HG03135 (cell line): ENCODE measurements at regions not wholly inside any gene's neighbourhood (a gene's known extent, or its start where the extent isn't known, plus 50 kb on each side); places are given as distances from the start of the nearest gene placed in this dataset.

Experiments used
- ATAC-seq: cut with Tn5 transposase; IDR thresholded peaks from one replicate; pipeline ENCODE4 v1.9.1; 2021; ENCODE audit warnings: mild to moderate bottlenecking, moderate library complexity; ENCODE audit not compliant: unreplicated experiment

DNA sequence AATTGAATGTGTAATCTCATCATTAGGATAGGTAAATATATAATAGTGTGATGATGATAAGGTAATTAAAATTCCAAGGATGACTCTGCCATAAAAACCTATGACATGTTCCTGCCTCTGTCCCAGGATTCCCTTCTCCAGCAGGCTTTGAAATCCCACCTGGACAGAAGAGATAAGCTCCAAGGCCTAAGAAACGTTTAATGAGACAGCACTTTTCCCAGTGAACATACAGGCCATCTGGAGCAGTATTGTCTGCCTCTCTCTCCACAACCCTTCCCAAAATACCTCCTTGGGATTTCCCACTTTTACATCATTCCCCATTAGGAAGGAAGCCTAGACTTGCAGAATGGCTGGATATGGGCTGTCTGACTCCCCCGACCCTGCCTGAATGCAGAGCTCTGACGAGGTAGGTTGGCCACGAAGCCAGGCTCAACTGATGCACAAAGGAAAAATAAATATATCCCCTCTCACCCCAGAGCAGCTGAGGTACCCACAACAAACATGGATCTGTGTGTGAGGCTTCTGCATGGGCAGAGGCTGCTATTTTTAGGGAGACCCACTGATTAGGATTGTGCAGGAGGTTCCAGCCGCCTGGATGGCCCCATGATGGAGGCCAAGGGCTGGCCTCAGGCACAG is 71.0 kb downstream of the TMPRSS5 start:
- ATAC-seq: no peak

DNA sequence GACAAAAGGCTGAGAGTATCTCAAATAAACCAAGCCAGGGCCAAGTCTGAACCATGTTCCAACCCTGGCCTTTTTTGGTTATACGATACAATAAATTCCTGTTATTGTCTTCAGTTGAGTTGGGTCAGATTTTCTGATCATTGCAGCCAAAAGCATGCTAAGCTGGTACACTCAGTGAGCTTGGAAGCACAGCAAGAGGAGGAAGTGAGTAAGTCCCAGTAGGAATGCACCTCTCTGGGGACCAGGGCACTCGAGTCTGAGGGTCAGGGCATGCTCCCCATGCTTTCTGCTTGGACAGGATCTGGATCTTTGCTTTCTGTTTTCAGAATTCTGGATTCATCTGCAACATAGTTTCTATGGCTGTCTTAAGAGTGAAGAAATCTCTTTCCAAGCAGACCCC is 73.1 kb downstream of the TMPRSS5 start:
- no peak for ATAC-seq

DNA sequence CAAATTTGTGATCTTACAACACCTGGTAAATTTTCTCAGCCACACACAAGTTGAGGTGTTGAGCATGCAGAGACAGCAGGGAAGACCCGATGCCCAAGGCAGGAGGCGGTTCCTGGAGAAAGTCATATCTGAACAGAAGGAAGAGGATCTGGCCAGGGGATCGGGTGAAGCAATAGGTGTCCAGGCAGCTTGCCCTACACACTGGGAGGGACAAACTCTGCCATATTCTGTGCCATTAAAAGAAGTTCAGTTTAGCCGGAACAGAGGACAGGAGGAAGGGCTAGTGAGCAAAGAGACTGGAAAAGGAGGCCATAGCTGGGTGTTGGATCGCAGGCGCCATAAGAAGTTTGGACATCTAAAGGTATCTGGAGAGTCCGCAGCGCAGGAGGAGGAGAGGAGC is 76.5 kb downstream of the TMPRSS5 start:
- ATAC-seq: no peak

DNA sequence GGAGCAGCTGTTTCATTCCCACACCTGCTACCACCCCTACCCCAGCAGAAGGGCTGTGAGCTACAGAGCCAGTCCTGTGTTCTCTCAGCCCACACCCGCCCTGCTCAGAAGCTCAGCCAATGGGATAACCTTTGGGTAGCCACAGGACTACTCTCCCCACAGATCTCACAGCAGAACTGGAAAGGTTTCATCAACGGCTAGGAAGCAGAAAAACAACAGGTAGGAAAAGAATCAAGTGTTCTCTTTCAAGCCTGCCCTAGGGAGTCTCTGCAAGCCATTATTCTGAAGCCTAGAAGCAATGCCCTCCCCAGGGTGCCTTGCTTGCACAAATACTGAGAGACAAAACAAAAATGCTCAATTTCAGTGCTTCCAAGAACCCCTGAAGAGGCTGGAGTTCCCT is 77.2 kb downstream of the TMPRSS5 start:
- no peak for ATAC-seq

DNA sequence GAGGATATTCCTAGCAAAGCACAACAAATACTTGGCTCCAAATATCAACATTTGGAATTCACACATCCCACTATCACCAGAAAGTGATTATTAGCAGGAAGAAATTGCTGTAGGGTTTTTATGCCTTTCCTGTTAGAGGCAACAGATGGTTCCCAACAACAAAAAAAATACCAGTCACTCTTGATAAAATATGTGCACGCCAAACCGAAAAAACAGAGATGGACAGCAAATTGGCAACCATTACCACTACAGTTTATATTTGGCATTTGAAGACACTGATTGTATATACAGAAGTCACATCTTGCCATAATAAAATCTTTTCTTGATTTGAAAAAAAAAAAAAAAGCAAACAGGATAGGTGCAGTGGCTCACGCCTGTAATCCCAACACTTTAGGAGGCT is 78.2 kb downstream of the TMPRSS5 start:
- ATAC-seq: no peak

DNA sequence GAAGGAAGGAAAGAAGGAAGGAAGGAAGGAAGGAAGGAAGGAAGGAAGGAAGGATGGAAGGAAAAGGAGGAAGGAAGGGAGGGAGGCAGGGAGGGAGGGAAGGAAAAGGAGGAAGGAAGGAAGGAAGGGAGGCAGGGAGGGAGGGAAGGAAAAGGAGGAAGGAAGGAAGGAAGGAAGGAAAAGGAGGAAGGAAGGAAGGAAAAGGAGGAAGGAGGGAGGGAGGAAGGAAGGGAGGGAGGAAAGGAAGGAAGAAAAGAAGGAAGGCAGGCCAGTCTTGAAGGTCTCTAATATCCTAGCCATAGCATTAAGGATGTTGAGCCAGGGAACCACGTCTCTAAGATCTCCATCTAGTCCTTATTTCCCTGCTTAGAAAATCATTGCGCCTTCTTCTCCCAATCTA is 78.8 kb downstream of the TMPRSS5 start:
- ATAC-seq: no peak

DNA sequence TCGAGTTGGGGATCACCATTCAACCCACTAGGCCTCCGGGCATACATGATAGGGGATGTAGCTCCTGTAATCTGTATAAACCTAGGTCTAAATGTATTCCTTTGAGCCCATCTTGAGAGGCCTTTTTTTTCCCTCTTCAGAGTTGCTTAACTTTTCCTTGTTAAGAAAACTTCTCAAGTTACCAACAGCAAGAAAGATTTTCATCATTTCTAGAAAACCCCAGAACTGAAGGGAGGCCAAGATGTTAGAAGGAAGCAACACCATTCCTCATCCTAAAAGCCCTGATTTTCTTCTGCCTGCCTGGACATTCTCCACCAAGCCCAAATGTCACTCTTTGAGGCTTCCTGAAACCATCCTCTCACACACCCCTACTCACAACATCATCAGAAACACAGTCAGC is 79.4 kb downstream of the TMPRSS5 start:
- no peak for ATAC-seq

DNA sequence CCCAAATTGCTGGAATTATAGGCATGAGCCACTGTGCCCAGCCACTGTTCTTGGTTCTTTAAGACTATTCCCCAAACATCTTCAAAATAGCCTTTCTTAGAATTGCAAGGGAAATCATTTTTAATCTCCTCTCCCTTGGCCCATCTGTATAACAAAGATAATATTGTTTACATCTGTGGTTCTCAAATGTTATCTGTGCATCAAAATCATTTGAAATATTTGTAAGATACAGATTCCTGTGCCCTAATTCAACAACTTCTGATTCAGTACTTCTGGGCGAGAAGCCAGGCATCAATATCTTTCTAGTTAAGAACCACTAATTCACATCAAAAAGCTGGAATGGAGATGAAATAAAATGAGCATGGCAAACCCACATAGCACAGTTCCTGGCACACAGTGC is 83.0 kb downstream of the TMPRSS5 start:
- no peak for ATAC-seq

DNA sequence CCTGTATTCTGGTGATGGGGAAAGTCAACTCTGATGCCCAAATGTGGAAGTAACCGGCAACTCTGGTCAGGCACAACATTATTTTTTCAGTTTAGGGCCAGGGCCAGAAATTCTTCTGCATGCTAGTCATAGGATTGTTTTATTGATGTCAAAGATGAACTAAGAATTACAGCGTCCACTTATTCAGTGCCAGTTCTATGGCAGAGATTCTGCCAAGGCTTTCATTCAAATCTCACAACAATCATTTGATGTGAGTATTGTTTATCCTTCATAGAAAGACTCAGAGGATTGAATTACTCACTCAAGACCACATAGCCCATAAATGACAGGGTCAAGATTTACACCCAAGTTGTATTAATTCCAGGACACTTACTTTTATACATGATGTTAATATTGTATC is 87.7 kb downstream of the TMPRSS5 start:
- no peak for ATAC-seq

DNA sequence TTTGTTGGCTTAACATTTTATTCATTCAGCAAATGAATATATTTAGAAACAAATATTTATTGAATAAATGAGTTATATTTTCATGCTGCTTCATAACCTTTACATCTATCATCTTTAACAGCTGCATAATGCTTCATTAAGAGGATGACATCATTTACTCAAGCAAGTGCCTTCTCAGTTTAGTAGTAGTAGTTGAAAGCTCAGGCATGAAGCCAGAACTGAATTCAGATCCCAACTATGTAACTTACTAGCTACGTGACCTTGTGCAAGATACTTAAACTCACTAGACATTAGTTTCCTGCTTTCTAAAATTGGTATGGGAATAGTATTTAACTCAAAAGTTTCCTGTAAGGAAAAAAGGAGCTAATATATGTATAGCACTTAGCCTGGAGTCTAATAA is 90.3 kb downstream of the TMPRSS5 start:
- ATAC-seq: no peak

DNA sequence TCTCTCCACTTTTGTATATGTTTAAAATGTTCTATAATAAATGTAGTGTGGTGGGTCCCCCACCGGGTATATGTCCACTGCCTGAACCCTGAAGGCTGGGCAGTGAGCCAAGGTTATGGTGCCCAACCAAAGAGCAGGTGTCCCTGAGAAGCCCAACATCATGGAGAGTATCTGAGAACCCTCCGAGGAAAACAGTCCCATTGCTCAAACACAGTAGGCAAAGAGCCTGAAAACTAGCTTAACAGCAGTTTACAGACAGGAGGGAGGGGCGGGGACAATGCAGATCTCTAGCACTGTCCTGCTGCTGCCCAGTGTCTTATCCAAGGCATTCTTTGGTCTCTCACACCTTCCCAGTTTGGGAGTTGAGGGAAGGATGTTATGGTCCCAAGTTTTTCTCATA is 91.0 kb downstream of the TMPRSS5 start:
- no peak for ATAC-seq

DNA sequence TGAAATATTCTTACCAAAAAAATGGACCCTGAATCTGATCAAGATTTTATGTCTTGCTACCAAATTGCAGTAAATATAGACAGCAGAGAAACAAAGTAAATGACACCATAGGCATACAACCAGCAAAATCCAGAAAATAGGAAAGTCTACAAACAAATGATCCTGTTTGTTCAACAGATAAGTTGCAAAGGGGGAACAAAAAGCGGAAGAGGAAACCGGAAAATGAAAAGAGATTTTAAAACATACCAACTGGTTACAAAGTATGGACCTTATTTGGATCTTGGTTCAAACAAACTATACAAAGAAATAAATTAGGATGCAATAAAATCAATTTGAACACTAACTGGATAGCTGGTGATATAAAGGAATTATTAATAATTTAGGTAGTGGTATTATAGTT is 92.0 kb downstream of the TMPRSS5 start:
- no peak for ATAC-seq

DNA sequence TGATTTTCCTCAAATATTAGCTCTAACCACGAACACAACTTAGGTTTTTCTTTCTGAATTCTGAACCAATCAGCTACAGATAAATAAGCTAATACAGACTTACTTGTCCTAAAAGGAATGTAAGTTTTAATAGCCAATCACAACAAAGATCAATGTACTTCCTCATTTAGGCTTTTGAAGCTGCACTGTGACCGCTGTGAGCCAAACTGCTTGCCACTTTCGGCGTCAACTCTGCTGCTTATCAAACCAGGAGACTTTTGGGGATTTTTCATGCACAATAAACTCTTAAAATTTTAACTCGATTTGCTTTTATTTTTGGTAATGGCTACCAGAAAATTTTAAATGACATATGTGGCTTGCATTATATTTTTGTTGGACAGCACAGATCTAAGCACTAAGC is 92.5 kb downstream of the TMPRSS5 start:
- no peak for ATAC-seq

DNA sequence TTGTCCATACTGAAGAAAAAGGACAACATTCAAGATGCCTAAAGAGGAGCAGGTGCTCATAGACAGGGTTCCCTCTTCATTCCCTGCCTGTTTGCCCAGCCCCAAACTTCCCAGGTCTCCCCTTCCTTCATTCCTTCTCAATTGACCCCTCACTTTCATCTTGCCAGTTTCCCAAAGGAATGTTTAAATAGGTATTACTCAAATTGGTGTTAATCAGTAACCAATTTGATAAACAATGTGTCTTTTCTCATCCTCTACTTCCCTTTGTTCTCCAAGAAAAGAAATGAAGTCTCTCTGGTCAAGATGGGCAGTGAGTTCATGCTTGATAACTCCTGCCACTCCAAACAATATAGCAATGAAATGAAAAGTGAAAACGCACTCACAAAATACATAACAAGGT is 101.9 kb downstream of the TMPRSS5 start:
- ATAC-seq: no peak

DNA sequence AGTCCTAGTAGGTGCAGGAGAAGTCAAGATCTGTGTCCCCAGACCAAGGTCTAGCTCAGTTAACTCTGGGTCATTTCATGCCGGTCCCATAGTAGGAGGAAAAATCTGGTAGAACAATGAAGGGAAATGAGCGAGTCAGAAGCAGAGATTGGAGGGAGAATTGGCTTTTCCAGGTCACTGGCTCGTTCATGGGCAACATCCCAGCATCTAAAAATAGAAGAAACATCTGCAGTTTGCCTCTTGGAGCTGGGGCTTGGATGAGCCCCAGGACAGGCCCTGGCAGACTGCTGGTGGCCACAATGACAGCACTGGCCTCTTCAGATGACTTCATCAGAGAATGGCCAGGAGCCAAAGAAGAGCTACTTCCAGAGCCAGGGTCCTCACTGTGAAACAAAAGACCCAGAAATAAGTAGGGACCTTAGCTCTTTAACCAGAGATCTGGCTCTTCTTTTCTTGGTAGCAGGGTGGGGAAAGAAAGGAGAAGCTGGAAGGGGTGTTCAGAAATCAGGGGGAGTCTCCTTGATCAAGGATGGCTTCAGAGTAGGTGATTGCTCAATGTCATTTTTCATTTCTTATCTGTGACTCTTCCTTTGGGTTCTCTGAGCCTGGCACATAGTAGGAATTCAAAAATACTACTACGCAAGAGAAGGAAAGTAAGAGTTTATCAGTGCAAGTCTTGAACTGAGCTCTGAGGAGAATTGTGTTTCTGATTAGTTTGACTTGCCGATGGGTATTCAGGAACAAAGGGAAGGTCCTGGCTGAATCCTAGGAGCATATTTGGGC is 102.6 kb downstream of the TMPRSS5 start:
- ATAC-seq: no peak

DNA sequence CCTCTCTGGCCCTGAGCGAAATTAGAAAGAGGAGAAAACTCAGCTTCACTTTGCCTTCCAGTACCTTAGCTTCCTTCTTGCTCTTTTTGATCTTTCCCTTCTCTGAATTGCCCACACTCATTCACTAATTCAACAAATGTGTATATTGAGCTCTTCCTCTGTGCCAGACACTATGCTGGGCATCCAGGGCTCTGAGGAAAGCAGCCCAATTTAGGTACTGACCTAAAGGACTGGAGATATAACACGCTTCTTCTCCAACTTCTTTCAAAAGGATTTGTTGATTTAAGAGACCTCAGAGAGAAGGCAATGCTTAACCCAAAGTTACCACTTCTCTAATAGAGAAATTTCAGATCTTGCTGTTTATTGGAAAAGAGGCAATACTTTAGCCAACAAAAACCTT is 103.6 kb downstream of the TMPRSS5 start:
- no peak for ATAC-seq

DNA sequence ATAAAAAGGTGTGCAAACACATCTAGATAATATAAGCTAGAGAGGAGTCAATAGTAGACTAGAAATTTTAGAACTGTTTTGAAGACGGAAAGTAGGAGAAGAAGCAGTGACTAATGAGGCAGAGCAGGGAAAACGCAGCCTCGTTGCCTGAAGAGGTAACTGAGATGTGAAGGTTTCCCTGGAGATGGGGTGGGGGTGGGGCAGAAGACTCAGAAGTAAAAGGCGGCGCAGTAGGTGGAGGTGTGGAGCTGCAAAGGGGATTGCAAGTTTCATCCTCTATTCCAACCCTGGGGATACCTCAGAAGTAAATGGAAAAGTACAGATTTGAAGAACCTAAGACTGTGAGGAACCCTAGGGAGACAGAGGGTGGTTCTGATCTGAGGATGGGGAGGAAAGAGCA is 109.5 kb downstream of the TMPRSS5 start:
- ATAC-seq: no peak

DNA sequence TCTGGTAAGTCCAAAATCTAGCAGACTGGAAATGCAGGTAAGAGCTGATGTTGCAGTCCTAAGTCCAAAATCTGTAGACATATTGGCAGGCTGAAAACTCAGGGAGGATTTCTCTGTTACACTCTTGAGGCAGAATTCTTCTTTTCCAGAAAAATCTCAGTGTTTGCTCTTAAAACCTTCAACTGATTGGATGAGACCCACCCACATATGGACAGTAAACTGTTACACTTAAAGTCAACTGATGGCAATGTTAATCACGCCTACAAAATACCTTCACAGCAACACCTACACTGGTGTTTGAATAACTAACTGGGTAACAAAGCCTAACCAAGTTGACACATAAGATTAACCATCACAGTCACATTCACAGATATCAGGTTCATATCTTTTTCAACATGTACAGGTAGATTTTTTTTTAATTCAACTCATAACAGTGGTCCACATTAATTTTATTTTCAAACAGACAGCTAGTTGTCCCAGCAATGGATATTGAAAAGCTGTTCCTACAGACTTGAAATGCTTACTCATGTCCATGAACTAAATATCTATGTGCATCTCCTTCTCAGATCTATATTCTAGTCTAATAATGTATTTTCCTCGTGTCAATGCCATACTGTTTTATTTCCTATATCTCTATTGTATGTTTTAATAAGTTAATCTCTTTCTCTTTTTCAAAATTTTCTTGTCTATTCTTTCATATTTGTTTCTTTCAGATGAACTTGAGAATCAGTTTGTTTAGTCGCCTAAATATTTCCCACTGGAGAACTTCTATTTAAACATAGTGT is 110.1 kb downstream of the TMPRSS5 start:
- ATAC-seq: no peak

DNA sequence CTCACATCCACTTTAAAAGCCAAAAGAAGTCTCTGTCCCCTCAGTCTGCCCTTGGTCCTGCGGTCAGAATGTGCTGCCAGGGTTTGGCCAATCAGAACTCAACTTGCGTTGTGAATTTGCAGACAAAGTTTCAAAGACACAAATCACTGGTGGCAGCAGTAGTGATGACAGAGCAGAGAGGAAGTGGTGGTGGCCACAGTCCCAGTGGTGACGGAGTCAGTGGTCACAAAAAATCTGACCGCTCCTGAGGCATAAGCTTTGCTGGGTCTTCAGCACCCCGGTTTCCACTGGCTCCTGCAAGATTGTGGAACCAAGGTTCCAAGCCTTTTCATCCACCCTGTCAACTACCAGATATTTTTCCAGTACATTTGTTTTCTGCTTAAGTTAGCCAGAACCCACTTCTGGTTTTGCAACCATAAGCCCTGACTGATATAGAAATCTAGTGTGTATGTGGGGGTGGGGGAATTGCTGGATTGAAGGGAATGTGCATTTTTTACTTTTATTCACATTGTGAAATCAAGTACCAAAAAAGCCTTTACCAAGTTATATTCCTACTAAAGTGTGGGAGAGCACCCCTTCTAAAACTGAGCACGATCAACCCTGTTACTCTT is 112.3 kb downstream of the TMPRSS5 start:
- peak; percentile 65 for ATAC-seq

DNA sequence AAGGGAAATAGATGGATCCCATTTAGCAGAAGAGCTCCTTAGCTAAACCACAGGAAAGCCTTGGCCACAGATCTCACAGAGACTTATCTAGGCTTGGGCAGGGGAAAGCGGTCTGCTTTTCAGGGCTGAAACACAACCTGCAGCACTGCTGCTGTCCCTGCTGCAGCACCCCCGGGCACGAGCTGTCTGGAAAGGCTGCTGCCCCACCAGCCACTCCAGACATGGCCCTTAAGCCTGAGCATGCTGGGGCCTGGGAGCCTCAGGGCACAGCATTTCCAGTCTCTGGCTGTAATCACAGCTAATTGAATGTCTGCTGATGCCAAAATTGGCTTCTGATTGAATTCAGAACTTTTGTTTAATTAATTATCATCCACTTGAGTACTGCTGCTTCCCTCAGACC is 115.0 kb downstream of the TMPRSS5 start:
- no peak for ATAC-seq

DNA sequence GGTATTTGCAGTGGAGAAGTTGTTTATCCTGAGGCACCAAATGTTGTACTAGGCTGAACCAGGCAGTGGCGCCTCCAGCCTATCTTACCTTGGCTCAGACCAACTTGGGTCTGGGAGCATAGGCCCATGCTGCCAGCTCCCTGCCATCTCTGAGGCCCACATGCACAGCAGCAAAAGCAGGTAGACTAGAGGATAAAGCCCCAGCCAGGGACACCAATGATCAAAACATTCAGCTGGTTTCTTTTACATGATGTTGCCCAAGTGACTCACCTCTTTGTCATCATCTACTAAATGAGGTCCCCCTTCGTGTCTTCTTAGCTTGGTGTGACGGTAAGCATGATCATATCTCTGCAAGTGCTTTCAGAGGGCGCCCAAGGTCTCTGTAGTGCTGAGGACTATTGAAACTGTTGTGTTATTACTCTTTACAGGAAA is 112.1 kb upstream of the DRD2 start:
- no peak for ATAC-seq

DNA sequence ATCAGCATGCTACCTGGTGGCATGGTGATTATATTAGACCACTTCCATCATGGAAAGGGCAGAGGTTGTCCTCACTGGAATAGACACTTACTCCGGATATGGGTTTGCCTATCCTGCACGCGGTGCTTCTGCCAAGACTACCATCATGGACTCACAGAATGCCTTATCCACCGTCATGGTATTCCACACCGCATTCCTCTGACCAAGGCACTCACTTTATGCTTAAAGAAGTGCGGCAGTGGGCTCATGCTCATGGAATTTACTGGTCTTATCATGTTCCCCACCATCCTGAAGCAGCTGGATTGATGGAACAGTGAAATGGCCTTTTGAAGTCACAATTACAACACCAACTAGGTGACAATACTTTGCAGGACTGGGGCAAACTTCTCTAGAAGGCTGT is 109.2 kb upstream of the DRD2 start:
- ATAC-seq: no peak
